GM12878 (cell line): ENCODE measurements at regions not wholly inside any gene's neighbourhood (a gene's known extent, or its start where the extent isn't known, plus 50 kb on each side); places are given as distances from the start of the nearest gene placed in this dataset.

Source experiments
- ASH2L ChIP-seq: fragments of 300-600, 200-600 bp; sonication (generic); IDR thresholded peaks from 2 replicates; pipeline ENCODE4 v1.6.1; 2017; ENCODE audit warnings: low read depth, mild to moderate bottlenecking, borderline replicate concordance
- EZH2 ChIP-seq: IDR thresholded peaks from 2 replicates; pipeline ENCODE4 v1.6.1; 2012; ENCODE audit warnings: low read depth, mild to moderate bottlenecking, control low read depth, inconsistent platforms, low read length, borderline replicate concordance; ENCODE audit not compliant: control insufficient read depth
- NR2C2 ChIP-seq: IDR thresholded peaks from 2 replicates; pipeline ENCODE4 v1.6.1; 2011; ENCODE audit warnings: borderline replicate concordance, low read depth; ENCODE audit not compliant: control insufficient read depth, insufficient read length
- STAT3 ChIP-seq: IDR thresholded peaks from 2 replicates; pipeline ENCODE4 v1.6.1; 2011; ENCODE audit warnings: low read depth, low read length, improper control_type of control experiment
- ZNF24 ChIP-seq: fragments of 450-650 bp; IDR thresholded peaks from 2 replicates; pipeline ENCODE4 v1.6.1; 2017; ENCODE audit warnings: antibody characterized with exemption, mild to moderate bottlenecking
- TF ChIP-seq, protein P1 (sequence below): fragments of 450-650 bp; conservative IDR thresholded peaks from 2 replicates; pipeline ENCODE4 v1.6.1; 2017; ENCODE audit warnings: mild to moderate bottlenecking, moderate library complexity
- TF ChIP-seq, protein P2 (sequence below): IDR thresholded peaks from 2 replicates; pipeline ENCODE4 v1.6.1; 2011; ENCODE audit warnings: borderline replicate concordance, low read depth, mild to moderate bottlenecking, moderate library complexity, mixed read lengths, low read length; ENCODE audit not compliant: insufficient read depth; ENCODE audit errors: extremely low read length
- TF ChIP-seq, protein P3 (sequence below): IDR thresholded peaks from 2 replicates; pipeline ENCODE4 v1.6.1; 2012; ENCODE audit warnings: mild to moderate bottlenecking, low read depth, low read length

DNA sequence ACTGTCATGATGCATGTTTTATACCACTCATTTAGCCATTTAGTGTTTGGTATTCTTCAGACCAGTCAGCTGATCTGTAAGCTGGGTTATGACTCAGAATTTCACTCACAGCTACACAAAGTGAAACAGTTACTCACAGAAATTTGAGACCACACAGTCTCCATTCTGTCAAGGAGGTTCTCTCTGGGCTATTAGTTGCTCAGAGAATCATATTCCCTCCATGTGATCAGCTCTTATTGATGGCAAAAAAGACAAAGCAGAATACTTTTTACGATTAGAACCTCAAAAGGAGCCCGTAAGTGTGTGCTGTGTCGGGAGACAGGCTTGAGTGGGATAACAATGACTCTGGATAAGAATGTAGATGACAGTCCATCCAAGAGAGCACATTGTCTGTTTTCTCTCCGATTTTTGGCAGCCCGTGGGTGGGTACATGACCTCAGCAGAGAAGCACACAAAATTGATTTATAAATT, 277.6 kb upstream of the SORCS1 start (continued):
- TF ChIP-seq ASH2L, result 0 out of 2 replicates have a peak, but pooled peaks have one; percentile 53
- TF ChIP-seq, protein P1, sequence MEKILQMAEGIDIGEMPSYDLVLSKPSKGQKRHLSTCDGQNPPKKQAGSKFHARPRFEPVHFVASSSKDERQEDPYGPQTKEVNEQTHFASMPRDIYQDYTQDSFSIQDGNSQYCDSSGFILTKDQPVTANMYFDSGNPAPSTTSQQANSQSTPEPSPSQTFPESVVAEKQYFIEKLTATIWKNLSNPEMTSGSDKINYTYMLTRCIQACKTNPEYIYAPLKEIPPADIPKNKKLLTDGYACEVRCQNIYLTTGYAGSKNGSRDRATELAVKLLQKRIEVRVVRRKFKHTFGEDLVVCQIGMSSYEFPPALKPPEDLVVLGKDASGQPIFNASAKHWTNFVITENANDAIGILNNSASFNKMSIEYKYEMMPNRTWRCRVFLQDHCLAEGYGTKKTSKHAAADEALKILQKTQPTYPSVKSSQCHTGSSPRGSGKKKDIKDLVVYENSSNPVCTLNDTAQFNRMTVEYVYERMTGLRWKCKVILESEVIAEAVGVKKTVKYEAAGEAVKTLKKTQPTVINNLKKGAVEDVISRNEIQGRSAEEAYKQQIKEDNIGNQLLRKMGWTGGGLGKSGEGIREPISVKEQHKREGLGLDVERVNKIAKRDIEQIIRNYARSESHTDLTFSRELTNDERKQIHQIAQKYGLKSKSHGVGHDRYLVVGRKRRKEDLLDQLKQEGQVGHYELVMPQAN, result no peak
- TF ChIP-seq, protein P2, sequence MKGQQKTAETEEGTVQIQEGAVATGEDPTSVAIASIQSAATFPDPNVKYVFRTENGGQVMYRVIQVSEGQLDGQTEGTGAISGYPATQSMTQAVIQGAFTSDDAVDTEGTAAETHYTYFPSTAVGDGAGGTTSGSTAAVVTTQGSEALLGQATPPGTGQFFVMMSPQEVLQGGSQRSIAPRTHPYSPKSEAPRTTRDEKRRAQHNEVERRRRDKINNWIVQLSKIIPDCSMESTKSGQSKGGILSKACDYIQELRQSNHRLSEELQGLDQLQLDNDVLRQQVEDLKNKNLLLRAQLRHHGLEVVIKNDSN, result no peak
- TF ChIP-seq NR2C2, result no peak
- peak; percentile 45; the same call in 1 of the 2 replicates for TF ChIP-seq STAT3
- peak; percentile 69; the same call in 1 of the 2 replicates for TF ChIP-seq ZNF24
- no peak for TF ChIP-seq EZH2
- TF ChIP-seq, protein P3, sequence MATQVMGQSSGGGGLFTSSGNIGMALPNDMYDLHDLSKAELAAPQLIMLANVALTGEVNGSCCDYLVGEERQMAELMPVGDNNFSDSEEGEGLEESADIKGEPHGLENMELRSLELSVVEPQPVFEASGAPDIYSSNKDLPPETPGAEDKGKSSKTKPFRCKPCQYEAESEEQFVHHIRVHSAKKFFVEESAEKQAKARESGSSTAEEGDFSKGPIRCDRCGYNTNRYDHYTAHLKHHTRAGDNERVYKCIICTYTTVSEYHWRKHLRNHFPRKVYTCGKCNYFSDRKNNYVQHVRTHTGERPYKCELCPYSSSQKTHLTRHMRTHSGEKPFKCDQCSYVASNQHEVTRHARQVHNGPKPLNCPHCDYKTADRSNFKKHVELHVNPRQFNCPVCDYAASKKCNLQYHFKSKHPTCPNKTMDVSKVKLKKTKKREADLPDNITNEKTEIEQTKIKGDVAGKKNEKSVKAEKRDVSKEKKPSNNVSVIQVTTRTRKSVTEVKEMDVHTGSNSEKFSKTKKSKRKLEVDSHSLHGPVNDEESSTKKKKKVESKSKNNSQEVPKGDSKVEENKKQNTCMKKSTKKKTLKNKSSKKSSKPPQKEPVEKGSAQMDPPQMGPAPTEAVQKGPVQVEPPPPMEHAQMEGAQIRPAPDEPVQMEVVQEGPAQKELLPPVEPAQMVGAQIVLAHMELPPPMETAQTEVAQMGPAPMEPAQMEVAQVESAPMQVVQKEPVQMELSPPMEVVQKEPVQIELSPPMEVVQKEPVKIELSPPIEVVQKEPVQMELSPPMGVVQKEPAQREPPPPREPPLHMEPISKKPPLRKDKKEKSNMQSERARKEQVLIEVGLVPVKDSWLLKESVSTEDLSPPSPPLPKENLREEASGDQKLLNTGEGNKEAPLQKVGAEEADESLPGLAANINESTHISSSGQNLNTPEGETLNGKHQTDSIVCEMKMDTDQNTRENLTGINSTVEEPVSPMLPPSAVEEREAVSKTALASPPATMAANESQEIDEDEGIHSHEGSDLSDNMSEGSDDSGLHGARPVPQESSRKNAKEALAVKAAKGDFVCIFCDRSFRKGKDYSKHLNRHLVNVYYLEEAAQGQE, result no peak
